ENCODE measurements at regions not wholly inside any gene's neighbourhood (a gene's known extent, or its start where the extent isn't known, plus 50 kb on each side); places are given as distances from the start of the nearest gene placed in this dataset.
A peak's percentile ranks its signal among the peaks of the same experiment; 100 is the strongest.

- DNase-seq (ENCODE audit: low read depth in 2 of 2): no peak
Observed at GRCh38 chr5:33319841-33320240, 120.9 kb upstream of the TARS1 start.

DNA sequence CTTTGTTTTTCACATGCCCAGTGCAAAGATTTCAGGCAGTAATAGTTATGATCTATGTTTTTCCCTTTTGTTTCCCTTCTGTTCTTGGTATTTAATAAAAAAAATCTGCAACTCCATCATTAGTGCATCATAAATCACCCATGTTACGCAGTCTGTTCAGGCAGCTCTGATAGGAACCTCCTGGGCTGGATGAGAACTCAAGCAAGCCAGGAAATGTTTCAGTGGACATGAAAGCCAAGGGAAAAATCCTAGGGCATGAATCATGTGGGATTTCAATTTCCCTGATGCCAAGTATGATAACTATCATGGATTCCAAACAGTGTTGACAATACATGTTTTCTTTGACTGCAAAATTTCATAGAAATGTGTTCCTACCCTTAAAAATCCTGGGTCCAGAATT is 119.7 kb upstream of the TARS1 start:
- peak; percentile 94 to 98 for DNase-seq (ENCODE audit: low read depth in 2 of 2)

- DNase-seq (ENCODE audit: low read depth in 2 of 2): no peak
Observed at GRCh38 chr5:33322632-33323031, 118.1 kb upstream of the TARS1 start.

GRCh38 chr5:33324667-33325307 is 116.0 kb upstream of the TARS1 start:
- no peak for DNase-seq (ENCODE audit: low read depth in 2 of 2)

DNA sequence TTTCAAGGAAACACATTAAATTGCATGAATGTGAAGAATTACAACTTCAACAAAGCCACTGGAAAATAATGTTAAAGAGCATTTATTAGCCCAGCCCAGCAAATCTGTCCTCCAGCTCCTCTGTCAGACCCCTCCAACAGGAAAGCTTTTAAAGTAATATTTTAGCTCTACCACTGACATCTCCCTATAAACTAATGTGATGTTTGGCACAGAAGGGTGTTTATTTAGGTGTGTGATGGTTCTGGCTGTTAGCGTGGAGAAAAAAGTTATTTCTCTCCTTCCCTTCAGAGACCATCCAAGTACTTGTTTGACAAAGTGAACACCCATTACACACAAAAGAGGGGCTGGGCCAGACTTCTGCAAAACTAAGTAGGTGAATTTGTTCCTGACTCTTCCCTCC is 111.9 kb upstream of the TARS1 start:
- DNase-seq (ENCODE audit: low read depth in 2 of 2): peak in 1 of 2 donors; percentile 53

DNA sequence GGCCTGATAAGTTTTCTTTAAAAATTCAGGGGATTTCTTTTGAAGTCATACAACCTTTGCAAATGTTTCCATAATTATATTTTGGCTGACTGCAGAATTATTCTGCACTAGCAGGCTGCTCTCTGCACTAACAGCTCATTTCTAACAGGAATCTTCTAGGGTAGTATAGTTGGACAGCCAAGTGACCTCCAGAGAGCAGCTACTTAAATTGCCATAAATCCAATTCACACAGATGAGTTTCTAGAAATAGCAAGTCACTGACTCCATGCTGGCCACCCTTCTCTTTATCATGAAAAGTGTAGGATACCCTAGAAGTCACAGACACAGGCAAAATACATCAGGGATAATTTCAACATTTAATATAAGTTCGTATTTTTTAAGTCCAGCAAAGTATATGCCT is 110.9 kb upstream of the TARS1 start:
- DNase-seq (ENCODE audit: low read depth in 2 of 2): no peak

GRCh38 chr5:33330426-33330825 is 110.3 kb upstream of the TARS1 start:
- DNase-seq (ENCODE audit: low read depth in 2 of 2): peak in 1 of 2 donors; percentile 68

- DNase-seq (ENCODE audit: low read depth in 2 of 2): no peak
Observed at GRCh38 chr5:33330992-33331391, 109.8 kb upstream of the TARS1 start.

DNA sequence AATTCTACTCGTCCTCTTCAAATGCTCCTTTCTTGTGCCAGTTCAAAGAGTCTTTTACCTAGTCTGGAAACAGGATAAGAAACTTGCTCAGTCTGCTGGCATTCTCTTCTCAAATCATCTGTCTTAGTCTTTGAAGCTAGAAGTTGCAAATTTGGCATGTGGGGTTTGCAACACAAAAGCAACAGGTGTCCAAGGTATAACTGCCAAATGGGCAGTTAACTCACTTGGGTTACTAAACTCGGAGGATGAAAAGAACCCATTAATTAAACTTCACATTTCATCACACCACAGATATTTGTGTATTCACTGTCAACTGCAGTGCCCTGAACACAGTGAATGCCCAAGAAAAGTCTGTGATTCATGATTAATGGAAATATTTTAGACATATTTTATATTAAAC is 108.0 kb upstream of the TARS1 start:
- no peak for DNase-seq (ENCODE audit: low read depth in 2 of 2)

- DNase-seq (ENCODE audit: low read depth in 2 of 2): no peak
Observed at GRCh38 chr5:33334829-33335228, 105.9 kb upstream of the TARS1 start.

DNA sequence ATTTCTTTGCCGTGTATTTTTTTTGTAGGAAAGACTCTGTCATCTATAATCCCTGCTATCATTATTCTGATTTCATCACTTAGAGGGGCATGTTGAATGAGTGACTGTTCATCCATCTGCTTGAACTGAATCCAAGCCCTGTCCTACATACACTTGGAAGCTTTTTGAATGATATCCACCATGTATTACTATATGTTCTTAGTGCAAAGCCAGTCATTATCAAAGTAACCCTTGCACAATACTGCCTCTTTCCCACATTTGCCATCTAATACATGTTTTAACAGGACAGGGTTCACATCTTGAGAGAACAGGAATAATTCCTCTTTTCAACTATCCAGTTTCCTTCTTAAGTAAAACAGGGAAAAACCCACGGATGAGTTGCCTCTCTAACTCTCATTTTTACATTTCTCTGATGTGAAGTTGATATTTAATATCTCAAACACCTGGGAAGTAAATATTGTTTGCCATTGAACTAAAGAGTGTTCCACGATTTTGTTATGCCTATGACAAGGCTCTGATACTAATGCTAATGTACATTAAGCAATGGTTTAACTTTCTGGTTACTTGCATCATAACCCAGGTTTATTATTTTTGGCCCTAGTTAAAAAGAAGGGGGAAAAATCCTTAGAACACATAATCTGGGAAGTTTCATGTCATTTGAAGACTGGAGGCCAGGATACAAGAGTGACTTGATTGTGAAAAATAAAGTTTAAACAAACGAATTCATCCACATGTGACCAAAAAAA is 103.7 kb upstream of the TARS1 start:
- no peak for DNase-seq (ENCODE audit: low read depth in 2 of 2)

- no peak for DNase-seq (ENCODE audit: low read depth in 2 of 2)
Observed at GRCh38 chr5:33337637-33337992, 103.2 kb upstream of the TARS1 start.

DNA sequence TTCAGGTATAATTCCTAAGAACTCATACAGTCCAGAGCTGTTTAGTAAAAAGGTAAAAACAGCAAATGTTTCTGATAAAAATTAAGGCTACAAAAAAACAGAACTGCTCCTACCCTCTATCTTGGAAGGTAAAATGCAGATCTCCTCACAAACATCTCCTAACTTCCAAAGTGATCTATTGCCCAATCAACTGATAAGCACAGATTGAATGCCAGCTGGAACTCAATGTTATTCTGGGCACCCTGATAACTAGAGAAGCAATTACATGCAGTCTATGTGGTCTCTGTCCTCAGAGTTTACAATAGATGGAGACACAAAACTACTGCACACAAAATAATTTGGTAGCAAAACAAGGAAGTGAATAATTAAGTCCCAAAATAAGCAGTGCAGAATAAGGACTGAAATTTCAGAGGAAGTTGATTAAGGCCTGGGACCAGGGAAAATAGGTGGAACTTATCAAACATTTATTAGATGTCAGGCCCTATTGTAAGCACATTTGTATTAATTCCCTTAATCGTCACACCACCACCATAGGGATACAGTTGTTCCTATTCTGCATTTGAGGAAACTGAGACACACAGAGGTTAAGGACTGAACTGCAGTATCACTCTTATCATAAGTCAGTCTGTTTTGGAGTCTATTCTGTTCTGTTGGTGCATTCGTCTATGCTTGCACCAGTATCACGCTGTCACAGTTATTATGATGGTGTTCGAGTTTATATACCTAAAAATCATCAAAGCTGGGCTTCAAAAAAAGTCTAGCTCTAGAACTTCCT is 102.2 kb upstream of the TARS1 start:
- DNase-seq (ENCODE audit: low read depth in 2 of 2): no peak

DNA sequence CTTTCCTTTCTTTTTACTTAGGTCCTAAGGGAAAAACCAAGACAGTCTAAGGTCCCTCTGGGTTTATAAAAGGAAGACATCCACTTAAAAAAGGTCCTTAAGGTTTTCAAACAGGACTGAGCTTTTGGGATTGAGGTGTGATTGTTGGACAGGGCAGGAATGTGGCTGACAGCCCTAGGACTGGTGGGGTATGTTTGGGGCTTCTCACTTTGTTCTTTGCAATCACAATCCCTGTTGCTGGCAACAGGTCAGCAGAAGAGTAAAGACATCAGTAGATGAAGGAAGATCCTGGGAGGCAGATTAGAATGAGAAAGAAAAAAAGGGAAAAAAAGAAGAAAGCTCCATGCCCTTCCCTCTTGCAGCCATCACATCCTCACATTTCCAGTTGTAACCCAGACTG is 101.4 kb upstream of the TARS1 start:
- DNase-seq (ENCODE audit: low read depth in 2 of 2): no peak

- DNase-seq (ENCODE audit: low read depth in 2 of 2): no peak
Observed at GRCh38 chr5:33340195-33340594, 100.6 kb upstream of the TARS1 start.

GRCh38 chr5:33341351-33341750 is 99.4 kb upstream of the TARS1 start:
- DNase-seq (ENCODE audit: low read depth in 2 of 2): no peak

DNA sequence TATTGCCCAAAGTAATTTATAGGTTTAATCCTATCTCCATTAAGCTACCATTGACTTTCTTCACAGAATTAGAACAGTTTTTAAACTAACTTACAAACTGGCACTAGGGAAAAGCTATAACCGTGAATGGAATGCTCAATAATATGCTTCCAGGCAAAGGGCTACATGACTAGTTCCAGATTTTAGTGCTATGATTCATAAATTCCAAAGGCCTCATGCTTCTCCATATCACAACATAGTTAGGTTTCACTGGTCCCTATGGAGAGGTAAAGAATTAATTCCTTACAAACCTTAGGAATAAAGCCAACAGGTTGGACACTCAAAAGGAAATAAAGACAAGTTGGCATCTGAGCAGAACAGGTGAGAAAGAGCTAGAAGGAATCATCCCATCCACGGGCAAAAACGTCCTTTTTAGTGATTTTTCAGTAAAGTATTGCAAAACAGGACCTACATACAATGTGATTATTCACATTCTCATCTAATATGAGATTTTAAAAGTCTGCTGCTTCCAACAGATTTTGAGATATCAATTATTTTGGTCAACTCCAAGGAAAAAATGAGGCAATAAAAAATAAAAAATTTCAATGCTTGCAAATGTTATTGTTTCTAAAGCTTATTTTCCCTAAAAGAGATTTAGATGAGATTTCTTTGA is 97.0 kb upstream of the TARS1 start:
- DNase-seq (ENCODE audit: low read depth in 2 of 2): peak; percentile 18 to 29

GRCh38 chr5:33346534-33346933 is 94.2 kb upstream of the TARS1 start:
- no peak for DNase-seq (ENCODE audit: low read depth in 2 of 2)

DNA sequence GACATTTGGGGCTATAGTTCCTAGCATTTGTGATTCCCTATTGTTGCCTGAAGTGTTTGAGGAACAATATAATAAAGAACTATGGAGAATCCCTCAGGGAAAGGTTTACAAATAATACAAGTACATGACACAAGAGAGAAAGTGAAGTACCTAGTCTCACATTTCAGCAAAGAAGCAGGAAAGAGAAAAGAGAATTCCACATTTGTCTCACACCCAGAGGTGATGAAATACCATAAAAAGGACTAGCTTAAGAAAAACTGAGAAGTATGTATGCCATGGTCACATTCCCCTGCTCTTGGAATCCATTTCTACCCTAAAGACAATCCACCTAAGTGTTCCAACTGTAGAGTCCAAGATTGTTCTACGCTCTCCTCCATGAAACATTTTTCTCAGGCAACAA is 79.0 kb upstream of the TARS1 start:
- DNase-seq (ENCODE audit: low read depth in 2 of 2): no peak

- peak in 1 of 2 donors; percentile 69 for DNase-seq (ENCODE audit: low read depth in 2 of 2)
Observed at GRCh38 chr5:33362915-33363314, 77.8 kb upstream of the TARS1 start.

DNA sequence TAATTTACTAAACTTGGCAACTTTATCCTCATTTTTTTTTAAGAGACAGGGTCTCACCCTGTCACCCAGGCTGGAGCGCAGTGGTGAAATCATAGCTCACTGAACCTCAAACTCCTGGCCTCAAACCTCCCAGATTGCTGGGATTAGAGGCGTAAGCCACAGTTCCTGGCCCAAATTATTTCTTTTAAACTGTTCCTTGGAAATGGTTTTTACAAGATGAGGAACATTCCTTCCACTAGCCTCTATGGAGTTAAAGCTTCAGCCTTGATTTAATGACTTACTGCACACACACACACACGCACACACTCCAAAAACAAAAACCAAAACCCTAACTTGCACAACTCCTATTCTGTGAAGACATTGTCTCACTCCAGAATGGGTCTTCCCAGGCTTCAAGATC is 77.2 kb upstream of the TARS1 start:
- DNase-seq (ENCODE audit: low read depth in 2 of 2): no peak

DNA sequence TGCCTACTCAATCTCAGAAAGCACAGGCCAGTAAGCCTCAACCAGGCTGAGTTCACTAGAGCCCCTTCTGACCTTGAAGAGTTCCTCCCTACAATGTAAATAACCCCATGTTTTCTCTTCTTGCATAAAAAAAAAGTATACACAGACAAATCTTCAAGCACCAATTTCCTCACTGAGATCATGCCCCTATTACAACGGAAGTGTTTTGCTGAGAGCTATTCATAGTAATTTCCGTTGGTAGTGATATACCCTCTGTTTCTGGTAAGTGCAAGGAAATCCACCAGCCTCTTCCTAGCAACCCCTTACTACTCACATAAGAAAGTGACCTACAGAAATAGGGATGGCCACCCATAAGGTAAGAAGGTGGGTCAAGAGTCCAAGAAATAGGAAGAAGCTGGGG is 76.4 kb upstream of the TARS1 start:
- peak in 1 of 2 donors; percentile 74 for DNase-seq (ENCODE audit: low read depth in 2 of 2)
